GM23338 (cell line): ENCODE measurements at regions not wholly inside any gene's neighbourhood (a gene's known extent, or its start where the extent isn't known, plus 50 kb on each side); places are given as distances from the start of the nearest gene placed in this dataset.

Source experiments
- ATAC-seq: fragments of 200-7000 bp; cut with Tn5 transposase; 3 replicates; pipeline ENCODE4 v1.9.1; 2020
- DNase-seq: peaks from one replicate; pipeline ENCODE4 v3.0.0-alpha.2; 2015; ENCODE audit warnings: low spot score
- H2AFZ ChIP-seq: fragments of 200-600 bp; sonication (generic); 2 replicates; pipeline ENCODE4 v1.8.0; 2016; ENCODE audit warnings: antibody characterized with exemption, mild to moderate bottlenecking, moderate library complexity
- H3F3A ChIP-seq: fragments of 200-600 bp; sonication (generic); replicated peaks from 2 replicates; pipeline ENCODE4 v1.8.0; 2017; ENCODE audit warnings: antibody characterized with exemption, mixed run types, low read depth
- H3K27ac ChIP-seq: fragments of 200-600 bp; sonication (generic); 2 replicates; pipeline ENCODE4 v1.6.1; 2016; ENCODE audit warnings: low read depth
- H3K27me3 ChIP-seq: fragments of 200-600 bp; sonication (generic); 2 replicates; pipeline ENCODE4 v1.8.0; 2016; ENCODE audit warnings: mild to moderate bottlenecking, mixed run types, moderate library complexity; ENCODE audit not compliant: insufficient read depth
- H3K36me3 ChIP-seq: fragments of 200-600 bp; sonication (generic); 2 replicates; pipeline ENCODE4 v1.8.0; 2016; ENCODE audit warnings: mild to moderate bottlenecking; ENCODE audit not compliant: insufficient read depth
- H3K4me1 ChIP-seq: fragments of 200-600 bp; sonication (generic); 2 replicates; pipeline ENCODE4 v1.8.0; 2016; ENCODE audit warnings: mild to moderate bottlenecking, moderate library complexity; ENCODE audit not compliant: insufficient read depth
- H3K4me2 ChIP-seq: fragments of 200-600 bp; sonication (generic); 2 replicates; pipeline ENCODE4 v1.7.1; 2017; ENCODE audit warnings: mixed run types
- H3K4me3 ChIP-seq: fragments of 200-600 bp; sonication (generic); 2 replicates; pipeline ENCODE4 v1.6.1; 2016; ENCODE audit warnings: mixed run types
- H3K79me2 ChIP-seq: fragments of 200-600 bp; sonication (generic); replicated peaks from 2 replicates; pipeline ENCODE4 v1.8.0; 2017; ENCODE audit warnings: mild to moderate bottlenecking; ENCODE audit not compliant: insufficient read depth
- H3K9me2 ChIP-seq: fragments of 200-600 bp; sonication (generic); 2 replicates; pipeline ENCODE4 v1.8.0; 2017; ENCODE audit not compliant: insufficient read depth
- H4K20me1 ChIP-seq: fragments of 200-600 bp; sonication (generic); replicated peaks from 2 replicates; pipeline ENCODE4 v1.8.0; 2017; ENCODE audit warnings: mild to moderate bottlenecking; ENCODE audit not compliant: insufficient read depth
- H3K27ac Mint-ChIP-seq: 2 replicates; pipeline ENCODE4 v1.8.0; 2020; ENCODE audit warnings: inconsistent platforms, mild to moderate bottlenecking, moderate library complexity, mixed read lengths
- H3K27me3 Mint-ChIP-seq: 3 replicates; pipeline ENCODE4 v1.8.0; 2022; ENCODE audit warnings: low read depth, mild to moderate bottlenecking, moderate library complexity, mixed read lengths, inconsistent platforms; ENCODE audit not compliant: insufficient read depth, poor library complexity
- H3K36me3 Mint-ChIP-seq: 3 replicates; pipeline ENCODE4 v1.8.0; 2021; ENCODE audit warnings: low read depth, mild to moderate bottlenecking, inconsistent platforms, moderate library complexity, mixed read lengths
- H3K4me1 Mint-ChIP-seq: 3 replicates; pipeline ENCODE4 v1.8.0; 2020; ENCODE audit warnings: mild to moderate bottlenecking, inconsistent platforms, mixed read lengths
- H3K4me3 Mint-ChIP-seq: 3 replicates; pipeline ENCODE4 v1.8.0; 2021; ENCODE audit warnings: moderate library complexity, mild to moderate bottlenecking, inconsistent platforms, mixed read lengths
- H3K9me3 Mint-ChIP-seq: 3 replicates; pipeline ENCODE4 v1.8.0; 2020; ENCODE audit warnings: moderate library complexity, mild to moderate bottlenecking, inconsistent platforms, mixed read lengths
- CREB1 ChIP-seq: fragments of 250-450 bp; sonication (Bioruptor Pico); IDR thresholded peaks from 2 replicates; pipeline ENCODE4 v1.5.0; 2020; ENCODE audit warnings: low read depth, mild to moderate bottlenecking, moderate library complexity
- EZH2 ChIP-seq: fragments of 200-600 bp; sonication (generic); IDR thresholded peaks from one replicate; pipeline ENCODE4 v1.8.0; 2017; ENCODE audit warnings: antibody characterized with exemption, mild to moderate bottlenecking, low read depth; ENCODE audit not compliant: unreplicated experiment
- JUNB ChIP-seq: IDR thresholded peaks from one replicate; pipeline ENCODE4 v1.6.1; 2016; ENCODE audit warnings: antibody characterized with exemption; ENCODE audit not compliant: unreplicated experiment
- NANOG ChIP-seq: IDR thresholded peaks from 2 replicates; pipeline ENCODE4 v1.6.1; 2016; ENCODE audit warnings: antibody characterized with exemption, borderline replicate concordance
- POLR2AphosphoS5 ChIP-seq: IDR thresholded peaks from 2 replicates; pipeline ENCODE4 v1.6.1; 2016; ENCODE audit warnings: antibody characterized with exemption, low read depth
- ZNF114 ChIP-seq: fragments of 250-450 bp; sonication (Bioruptor Pico); IDR thresholded peaks from 2 replicates; pipeline ENCODE4 v1.5.0; 2020; ENCODE audit warnings: mild to moderate bottlenecking, moderate library complexity
- ZNF331 ChIP-seq: fragments of 250-450 bp; sonication (Bioruptor Pico); IDR thresholded peaks from 2 replicates; pipeline ENCODE4 v1.5.0; 2020; ENCODE audit warnings: low read depth, mild to moderate bottlenecking, moderate library complexity
- TF ChIP-seq, protein P1 (sequence below): IDR thresholded peaks from one replicate; pipeline ENCODE4 v1.6.1; 2018; ENCODE audit warnings: antibody characterized with exemption; ENCODE audit not compliant: unreplicated experiment
- TF ChIP-seq, protein P2 (sequence below): IDR thresholded peaks from 2 replicates; pipeline ENCODE4 v1.6.1; 2016; ENCODE audit warnings: antibody characterized with exemption
- TF ChIP-seq, protein P3 (sequence below), 2 experiments: fragments of 200-600 bp in 1 of 2; sonication (generic) in 1 of 2; conservative IDR thresholded peaks; 2 replicates each; pipeline versions ENCODE4 v1.5.1 to v1.6.1; 2016 to 2017; ENCODE audit warnings: antibody characterized with exemption in 2 of 2, low read depth in 2 of 2, mild to moderate bottlenecking in 2 of 2, moderate library complexity in 1 of 2

DNA sequence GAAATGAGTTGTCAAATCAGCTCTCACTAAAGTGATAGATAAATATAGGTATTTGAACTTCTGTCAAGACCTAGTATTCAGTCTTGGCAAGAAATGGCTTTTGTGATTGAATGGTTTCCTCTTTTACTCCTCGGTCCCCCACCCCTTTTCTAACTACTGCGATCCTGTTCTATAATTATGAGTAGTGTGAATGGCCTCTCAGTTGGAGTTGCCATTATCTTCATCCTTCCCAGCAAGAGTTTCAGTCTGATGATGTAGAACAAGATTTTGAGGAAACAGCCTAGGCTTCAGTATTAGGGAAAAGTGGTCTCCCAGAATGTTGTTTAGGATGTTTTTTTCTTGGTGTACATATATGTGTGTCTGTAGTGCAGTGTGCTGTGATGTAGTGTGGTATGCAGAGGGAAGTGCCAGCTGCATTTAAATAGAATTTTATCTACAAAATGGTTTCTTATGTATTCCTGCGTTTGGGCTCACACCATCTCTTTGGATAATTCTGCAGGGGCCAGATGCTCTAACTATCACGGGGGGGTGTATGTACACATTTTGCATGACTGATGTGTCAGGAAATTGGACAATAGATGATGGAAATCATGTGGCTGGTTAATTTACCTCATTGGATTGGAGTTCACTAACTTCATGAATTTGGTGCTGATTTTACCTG lies 180.1 kb upstream of the MMS22L start:
- no peak overlapping the region for H2AFZ ChIP-seq
- no peaks in the 10 kb centered on the region for H4K20me1 ChIP-seq
- no peaks in the 10 kb centered on the region for H3K9me3 Mint-ChIP-seq
- no peaks in the 10 kb centered on the region for H3K36me3 ChIP-seq
- H3K4me1 ChIP-seq: peaks cover 9% of the 10 kb centered on the region
- no peak overlapping the region for H3K4me3 ChIP-seq
- H3K4me2 ChIP-seq: no peak overlapping the region
- no peak overlapping the region for H3K27ac Mint-ChIP-seq
- H3K4me1 Mint-ChIP-seq: peaks cover 33% of the 10 kb centered on the region
- H3F3A ChIP-seq: no peaks in the 10 kb centered on the region
- no peak for DNase-seq
- no peak overlapping the region for H3K27ac ChIP-seq
- TF ChIP-seq ZNF331 (CRISPR knock-in tag): no peak
- no peak for TF ChIP-seq NANOG
- TF ChIP-seq POLR2AphosphoS5: no peak
- no peak for TF ChIP-seq ZNF114
- TF ChIP-seq, protein P1, sequence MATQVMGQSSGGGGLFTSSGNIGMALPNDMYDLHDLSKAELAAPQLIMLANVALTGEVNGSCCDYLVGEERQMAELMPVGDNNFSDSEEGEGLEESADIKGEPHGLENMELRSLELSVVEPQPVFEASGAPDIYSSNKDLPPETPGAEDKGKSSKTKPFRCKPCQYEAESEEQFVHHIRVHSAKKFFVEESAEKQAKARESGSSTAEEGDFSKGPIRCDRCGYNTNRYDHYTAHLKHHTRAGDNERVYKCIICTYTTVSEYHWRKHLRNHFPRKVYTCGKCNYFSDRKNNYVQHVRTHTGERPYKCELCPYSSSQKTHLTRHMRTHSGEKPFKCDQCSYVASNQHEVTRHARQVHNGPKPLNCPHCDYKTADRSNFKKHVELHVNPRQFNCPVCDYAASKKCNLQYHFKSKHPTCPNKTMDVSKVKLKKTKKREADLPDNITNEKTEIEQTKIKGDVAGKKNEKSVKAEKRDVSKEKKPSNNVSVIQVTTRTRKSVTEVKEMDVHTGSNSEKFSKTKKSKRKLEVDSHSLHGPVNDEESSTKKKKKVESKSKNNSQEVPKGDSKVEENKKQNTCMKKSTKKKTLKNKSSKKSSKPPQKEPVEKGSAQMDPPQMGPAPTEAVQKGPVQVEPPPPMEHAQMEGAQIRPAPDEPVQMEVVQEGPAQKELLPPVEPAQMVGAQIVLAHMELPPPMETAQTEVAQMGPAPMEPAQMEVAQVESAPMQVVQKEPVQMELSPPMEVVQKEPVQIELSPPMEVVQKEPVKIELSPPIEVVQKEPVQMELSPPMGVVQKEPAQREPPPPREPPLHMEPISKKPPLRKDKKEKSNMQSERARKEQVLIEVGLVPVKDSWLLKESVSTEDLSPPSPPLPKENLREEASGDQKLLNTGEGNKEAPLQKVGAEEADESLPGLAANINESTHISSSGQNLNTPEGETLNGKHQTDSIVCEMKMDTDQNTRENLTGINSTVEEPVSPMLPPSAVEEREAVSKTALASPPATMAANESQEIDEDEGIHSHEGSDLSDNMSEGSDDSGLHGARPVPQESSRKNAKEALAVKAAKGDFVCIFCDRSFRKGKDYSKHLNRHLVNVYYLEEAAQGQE: no peak
- TF ChIP-seq, protein P2, sequence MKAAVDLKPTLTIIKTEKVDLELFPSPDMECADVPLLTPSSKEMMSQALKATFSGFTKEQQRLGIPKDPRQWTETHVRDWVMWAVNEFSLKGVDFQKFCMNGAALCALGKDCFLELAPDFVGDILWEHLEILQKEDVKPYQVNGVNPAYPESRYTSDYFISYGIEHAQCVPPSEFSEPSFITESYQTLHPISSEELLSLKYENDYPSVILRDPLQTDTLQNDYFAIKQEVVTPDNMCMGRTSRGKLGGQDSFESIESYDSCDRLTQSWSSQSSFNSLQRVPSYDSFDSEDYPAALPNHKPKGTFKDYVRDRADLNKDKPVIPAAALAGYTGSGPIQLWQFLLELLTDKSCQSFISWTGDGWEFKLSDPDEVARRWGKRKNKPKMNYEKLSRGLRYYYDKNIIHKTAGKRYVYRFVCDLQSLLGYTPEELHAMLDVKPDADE: no peak
- TF ChIP-seq CREB1 (CRISPR knock-in tag): no peak
- TF ChIP-seq JUNB: no peak
- TF ChIP-seq EZH2: no peak
- ATAC-seq: no peak
- no peaks in the 10 kb centered on the region for H3K36me3 Mint-ChIP-seq
- H3K27me3 Mint-ChIP-seq: peaks cover 2% of the 10 kb centered on the region
- no peaks in the 10 kb centered on the region for H3K9me2 ChIP-seq
- no peak overlapping the region for H3K4me3 Mint-ChIP-seq
- H3K27me3 ChIP-seq: no peaks in the 10 kb centered on the region
- no peaks in the 10 kb centered on the region for H3K79me2 ChIP-seq

DNA sequence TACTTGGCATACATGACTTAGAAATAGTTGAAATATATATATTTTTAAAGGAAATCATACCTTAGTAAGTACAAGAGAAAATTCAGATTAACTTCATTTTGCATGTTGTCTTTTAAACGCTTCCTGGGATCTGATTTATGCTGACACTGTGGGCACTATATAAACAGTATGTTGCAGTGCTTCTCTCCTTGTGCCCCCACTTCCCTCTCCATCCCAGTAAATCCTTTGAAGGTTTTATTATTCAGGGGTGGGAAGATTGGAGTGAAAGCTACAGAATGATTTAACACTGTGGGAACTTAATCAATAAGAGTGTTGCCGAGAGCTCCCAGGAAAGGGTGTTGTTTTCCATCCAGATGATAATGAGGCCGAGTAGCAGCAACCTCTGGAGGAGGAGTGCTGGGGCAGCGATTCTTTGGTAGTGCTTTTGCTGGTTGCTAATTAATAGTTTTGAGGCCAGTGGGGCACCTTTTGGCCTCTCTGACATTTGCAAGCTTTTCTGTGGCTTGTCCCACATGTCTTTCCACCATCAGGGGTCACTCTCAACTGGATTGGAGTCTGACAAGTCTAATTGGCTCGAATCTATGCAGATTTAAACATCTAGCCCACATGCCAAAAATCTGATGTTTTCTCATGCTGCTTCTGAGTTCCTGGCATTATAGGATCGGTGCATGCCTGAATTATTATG lies 183.0 kb upstream of the MMS22L start:
- ATAC-seq (peak; percentile 87), DNase-seq (peak; percentile 41)
- H3K4me3 Mint-ChIP-seq: no peak overlapping the region
- Histone ChIP-seq H4K20me1 (no peaks in the 10 kb centered on the region), H3F3A (no peaks in the 10 kb centered on the region), H2AFZ (no peak overlapping the region), H3K4me3 (no peak overlapping the region), H3K4me1 (peaks cover 9% of the 10 kb centered on the region), H3K4me2 (peak overlapping the region; percentile 59), H3K9me2 (no peaks in the 10 kb centered on the region), H3K27ac (no peak overlapping the region), H3K79me2 (no peaks in the 10 kb centered on the region), H3K27me3 (no peaks in the 10 kb centered on the region), H3K36me3 (no peaks in the 10 kb centered on the region)
- H3K9me3 Mint-ChIP-seq: no peaks in the 10 kb centered on the region
- peaks cover 25% of the 10 kb centered on the region for H3K4me1 Mint-ChIP-seq
- no peaks in the 10 kb centered on the region for H3K36me3 Mint-ChIP-seq
- H3K27ac Mint-ChIP-seq: no peak overlapping the region; the same call in 1 of the 2 replicates
- peaks cover 2% of the 10 kb centered on the region for H3K27me3 Mint-ChIP-seq
- TF ChIP-seq NANOG: no peak
- TF ChIP-seq, protein P3, sequence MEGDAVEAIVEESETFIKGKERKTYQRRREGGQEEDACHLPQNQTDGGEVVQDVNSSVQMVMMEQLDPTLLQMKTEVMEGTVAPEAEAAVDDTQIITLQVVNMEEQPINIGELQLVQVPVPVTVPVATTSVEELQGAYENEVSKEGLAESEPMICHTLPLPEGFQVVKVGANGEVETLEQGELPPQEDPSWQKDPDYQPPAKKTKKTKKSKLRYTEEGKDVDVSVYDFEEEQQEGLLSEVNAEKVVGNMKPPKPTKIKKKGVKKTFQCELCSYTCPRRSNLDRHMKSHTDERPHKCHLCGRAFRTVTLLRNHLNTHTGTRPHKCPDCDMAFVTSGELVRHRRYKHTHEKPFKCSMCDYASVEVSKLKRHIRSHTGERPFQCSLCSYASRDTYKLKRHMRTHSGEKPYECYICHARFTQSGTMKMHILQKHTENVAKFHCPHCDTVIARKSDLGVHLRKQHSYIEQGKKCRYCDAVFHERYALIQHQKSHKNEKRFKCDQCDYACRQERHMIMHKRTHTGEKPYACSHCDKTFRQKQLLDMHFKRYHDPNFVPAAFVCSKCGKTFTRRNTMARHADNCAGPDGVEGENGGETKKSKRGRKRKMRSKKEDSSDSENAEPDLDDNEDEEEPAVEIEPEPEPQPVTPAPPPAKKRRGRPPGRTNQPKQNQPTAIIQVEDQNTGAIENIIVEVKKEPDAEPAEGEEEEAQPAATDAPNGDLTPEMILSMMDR (conservative IDR thresholded peaks at IDR 0.05; ENCODE audit: low read depth in 2 of 2): peak; percentile 50 to 56
- TF ChIP-seq, protein P1: no peak
